Calu3 (cell line): ENCODE measurements at regions not wholly inside any gene's neighbourhood (a gene's known extent, or its start where the extent isn't known, plus 50 kb on each side); places are given as distances from the start of the nearest gene placed in this dataset.

Experiments
- BruUV-seq: library from RNA; stranded (reverse); fragments of 400-500 nt; replicated peaks from 2 replicates; lab custom pipeline; 2021; lab: Mats Ljungman, UMichigan
- CTCF ChIA-PET: fragments of 300-600 bp; sonication (Branson Sonifier 250); formaldehyde crosslinking; loops from one replicate; lab custom pipeline; 2022; ENCODE audit warnings: antibody characterized with exemption; lab: Charles Lee
- DNase-seq: peaks from one replicate; pipeline ENCODE4 v3.0.0; 2022
- H3K27ac Mint-ChIP-seq: one replicate; pipeline ENCODE4 v1.8.0; 2022; ENCODE audit warnings: mixed read lengths; ENCODE audit not compliant: unreplicated experiment
- H3K27me3 Mint-ChIP-seq: one replicate; pipeline ENCODE4 v1.8.0; 2022; ENCODE audit warnings: mixed read lengths; ENCODE audit not compliant: unreplicated experiment
- H3K36me3 Mint-ChIP-seq: one replicate; pipeline ENCODE4 v1.8.0; 2022; ENCODE audit warnings: mild to moderate bottlenecking, moderate library complexity, mixed read lengths; ENCODE audit not compliant: insufficient read depth, unreplicated experiment
- H3K4me1 Mint-ChIP-seq: one replicate; pipeline ENCODE4 v1.8.0; 2022; ENCODE audit warnings: mild to moderate bottlenecking, low read depth, mixed read lengths; ENCODE audit not compliant: unreplicated experiment
- H3K4me3 Mint-ChIP-seq: one replicate; pipeline ENCODE4 v1.8.0; 2022; ENCODE audit warnings: mild to moderate bottlenecking, low read depth, moderate library complexity, mixed read lengths; ENCODE audit not compliant: unreplicated experiment
- H3K9me3 Mint-ChIP-seq: one replicate; pipeline ENCODE4 v1.8.0; 2022; ENCODE audit warnings: low read depth, mixed read lengths; ENCODE audit not compliant: unreplicated experiment
- intact Hi-C: fragments of 100-400 bp; cut with micrococcal nuclease; formaldehyde crosslinking; loops from one replicate; pipeline ENCODE4 v1.10.0; 2022; ENCODE audit not compliant: unreplicated experiment
- TF ChIP-seq, protein P1 (sequence below): fragments of 200-600 bp; IDR thresholded peaks from one replicate; pipeline ENCODE4 v1.8.0; 2022; ENCODE audit warnings: antibody characterized with exemption; ENCODE audit not compliant: unreplicated experiment

DNA sequence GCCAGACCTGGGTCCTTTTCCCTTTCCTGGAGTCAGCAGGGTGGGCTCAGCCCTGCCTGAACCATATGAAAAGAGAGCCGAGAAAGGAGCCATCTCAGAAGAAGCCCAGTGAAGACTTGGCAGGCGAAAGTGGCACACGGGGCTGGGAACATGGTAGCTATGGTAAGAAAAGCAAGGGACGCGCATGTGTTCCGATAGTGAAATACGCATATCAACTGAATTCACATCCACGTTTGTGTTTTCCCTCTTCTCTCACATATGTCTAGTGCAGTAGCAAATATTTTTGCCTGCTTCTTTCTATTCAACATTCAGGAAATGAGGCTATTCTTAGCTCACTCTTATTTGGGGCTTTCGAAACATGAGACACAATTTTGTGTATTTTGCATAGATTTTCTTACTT is 54.1 kb upstream of the PEG3 start:
- CTCF ChIA-PET, result no interaction called here
- TF ChIP-seq, protein P1, sequence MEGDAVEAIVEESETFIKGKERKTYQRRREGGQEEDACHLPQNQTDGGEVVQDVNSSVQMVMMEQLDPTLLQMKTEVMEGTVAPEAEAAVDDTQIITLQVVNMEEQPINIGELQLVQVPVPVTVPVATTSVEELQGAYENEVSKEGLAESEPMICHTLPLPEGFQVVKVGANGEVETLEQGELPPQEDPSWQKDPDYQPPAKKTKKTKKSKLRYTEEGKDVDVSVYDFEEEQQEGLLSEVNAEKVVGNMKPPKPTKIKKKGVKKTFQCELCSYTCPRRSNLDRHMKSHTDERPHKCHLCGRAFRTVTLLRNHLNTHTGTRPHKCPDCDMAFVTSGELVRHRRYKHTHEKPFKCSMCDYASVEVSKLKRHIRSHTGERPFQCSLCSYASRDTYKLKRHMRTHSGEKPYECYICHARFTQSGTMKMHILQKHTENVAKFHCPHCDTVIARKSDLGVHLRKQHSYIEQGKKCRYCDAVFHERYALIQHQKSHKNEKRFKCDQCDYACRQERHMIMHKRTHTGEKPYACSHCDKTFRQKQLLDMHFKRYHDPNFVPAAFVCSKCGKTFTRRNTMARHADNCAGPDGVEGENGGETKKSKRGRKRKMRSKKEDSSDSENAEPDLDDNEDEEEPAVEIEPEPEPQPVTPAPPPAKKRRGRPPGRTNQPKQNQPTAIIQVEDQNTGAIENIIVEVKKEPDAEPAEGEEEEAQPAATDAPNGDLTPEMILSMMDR, result no peak
- Mint-ChIP-seq H3K4me3 (no peak overlapping the region), H3K9me3 (peaks cover 20% of the 10 kb centered on the region), H3K4me1 (no peaks in the 10 kb centered on the region), H3K36me3 (no peaks in the 10 kb centered on the region), H3K27ac (no peak overlapping the region), H3K27me3 (no peaks in the 10 kb centered on the region)
- intact Hi-C loops, result no loop called here
- DNase-seq, result no peak
- BruUV-seq, result no TSS peak

DNA sequence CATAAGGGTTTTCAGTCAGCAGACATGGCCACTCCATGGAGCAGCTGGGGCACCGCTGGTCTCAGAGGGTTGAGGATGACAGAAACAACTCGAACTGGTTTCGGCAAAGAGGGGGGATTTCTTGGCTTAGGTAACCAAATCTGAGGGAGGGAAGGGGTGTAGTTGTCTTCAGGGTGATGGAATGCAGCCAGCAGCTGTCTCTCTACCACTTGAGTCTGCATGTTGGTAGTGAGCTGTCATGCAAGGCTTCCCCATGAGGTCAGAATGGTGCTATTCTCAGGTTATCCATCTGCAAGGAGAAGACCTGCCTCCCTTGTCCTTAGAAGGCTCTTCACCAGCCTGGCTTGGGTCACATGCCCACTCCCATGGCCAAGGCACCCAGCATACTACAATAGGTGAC is 55.6 kb upstream of the PEG3 start:
- DNase-seq, result no peak
- Mint-ChIP-seq H3K4me1 (no peaks in the 10 kb centered on the region), H3K27me3 (no peaks in the 10 kb centered on the region), H3K27ac (no peak overlapping the region), H3K4me3 (no peak overlapping the region), H3K36me3 (no peaks in the 10 kb centered on the region), H3K9me3 (peaks cover 19% of the 10 kb centered on the region)
- intact Hi-C loops, result no loop called here
- BruUV-seq, result no TSS peak
- TF ChIP-seq, protein P1, result no peak
- CTCF ChIA-PET, result no interaction called here

DNA sequence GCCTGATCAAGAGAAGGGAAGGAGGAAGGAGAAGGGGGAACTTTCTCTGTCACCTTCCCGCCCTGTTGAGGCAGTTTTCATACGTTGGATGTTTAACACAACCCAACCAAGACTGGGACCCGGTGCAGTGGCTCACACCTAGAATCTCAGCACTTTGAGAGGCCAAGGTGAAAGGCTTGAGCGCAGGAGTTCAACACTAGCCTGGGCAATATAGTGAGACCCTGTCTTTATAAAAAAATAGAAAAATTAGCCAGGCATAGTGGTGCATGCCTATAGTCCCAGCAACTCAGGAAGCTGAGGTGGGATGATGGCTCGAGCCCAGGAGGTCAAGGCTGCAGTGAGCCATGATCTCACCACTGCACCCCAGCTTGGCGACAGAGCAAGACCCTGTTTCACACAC is 59.4 kb upstream of the PEG3 start:
- intact Hi-C loops, result no loop called here
- H3K4me3 Mint-ChIP-seq, result no peak overlapping the region
- TF ChIP-seq, protein P1, result no peak
- H3K4me1 Mint-ChIP-seq, result no peaks in the 10 kb centered on the region
- H3K27me3 Mint-ChIP-seq, result no peaks in the 10 kb centered on the region
- BruUV-seq, result no TSS peak
- H3K9me3 Mint-ChIP-seq, result peaks cover 19% of the 10 kb centered on the region
- H3K27ac Mint-ChIP-seq, result no peak overlapping the region
- no peak for DNase-seq
- H3K36me3 Mint-ChIP-seq, result no peaks in the 10 kb centered on the region
- CTCF ChIA-PET, result interaction anchor here (0.5 kb wide), 1 partner anchor 375 kb away, joined by 4 read pairs; no protein-coding TSS in a partner anchor

DNA sequence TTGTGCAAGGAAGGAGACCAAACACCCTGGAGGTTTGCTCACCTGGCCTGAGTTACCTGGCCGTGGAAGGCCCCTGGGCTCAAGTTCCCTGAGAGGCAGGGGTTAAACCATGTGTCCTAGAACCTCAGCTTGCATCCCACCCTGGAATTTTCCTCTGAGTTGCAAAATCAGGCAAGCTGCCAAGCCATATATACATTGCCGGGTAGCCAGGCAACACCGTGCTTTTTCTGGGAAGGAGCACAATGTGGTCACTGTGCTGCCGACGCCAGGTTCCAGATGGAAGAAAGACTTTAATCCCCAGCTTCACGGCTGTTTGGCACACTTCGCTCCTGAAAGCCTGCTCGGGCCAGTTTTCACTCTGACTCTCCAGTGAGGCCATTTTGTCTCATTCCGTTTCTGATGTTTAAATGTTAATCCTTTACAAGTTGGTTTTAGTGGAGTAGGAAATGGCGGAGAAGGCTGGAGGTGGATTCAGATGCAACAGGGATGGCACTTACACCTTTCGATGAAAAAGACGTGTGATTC is 60.1 kb upstream of the PEG3 start:
- Mint-ChIP-seq H3K4me3 (no peak overlapping the region), H3K27me3 (no peaks in the 10 kb centered on the region), H3K36me3 (no peaks in the 10 kb centered on the region), H3K9me3 (peaks cover 21% of the 10 kb centered on the region), H3K27ac (no peak overlapping the region), H3K4me1 (no peaks in the 10 kb centered on the region)
- no TSS peak for BruUV-seq
- no peak for DNase-seq
- intact Hi-C loops, result no loop called here
- CTCF ChIA-PET, result no interaction called here
- TF ChIP-seq, protein P1, result no peak
